ENCODE measurements at regions not wholly inside any gene's neighbourhood (a gene's known extent, or its start where the extent isn't known, plus 50 kb on each side); places are given as distances from the start of the nearest gene placed in this dataset.

- TF ChIP-seq CTCF (IDR thresholded peaks at IDR 0.05) (no peak), POLR2A (IDR thresholded peaks at IDR 0.05) (no peak)
Measured at GRCh38 chr7:155994279-155994811, 182.1 kb upstream of the SHH start.

Measured in thyroid gland (tissue), 4 donors.